HEK293 (cell line): ENCODE measurements at regions not wholly inside any gene's neighbourhood (a gene's known extent, or its start where the extent isn't known, plus 50 kb on each side); places are given as distances from the start of the nearest gene placed in this dataset.
A peak's percentile ranks its signal among the peaks of the same experiment; 100 is the strongest.

Experiments used
- GFI1B ChIP-seq: fragments of 450-650 bp; formaldehyde crosslinking; IDR thresholded peaks from 2 replicates; pipeline ENCODE4 v1.5.1; 2016; ENCODE audit warnings: missing biosample characterization, missing genetic modification characterization
- GLI2 ChIP-seq: fragments of 450-650 bp; formaldehyde crosslinking; IDR thresholded peaks from 2 replicates; pipeline ENCODE4; 2017; ENCODE audit warnings: missing biosample characterization, missing genetic modification characterization, low read depth, borderline replicate concordance
- HOXA7 ChIP-seq: sonication (generic); formaldehyde crosslinking; IDR thresholded peaks from 2 replicates; pipeline ENCODE4 v1.8.1; 2022; ENCODE audit warnings: missing genetic modification reagents, borderline replicate concordance
- KLF10 ChIP-seq: fragments of 450-650 bp; IDR thresholded peaks from 2 replicates; pipeline ENCODE4 v1.5.1; 2018; ENCODE audit warnings: missing biosample characterization, mild to moderate bottlenecking, missing genetic modification characterization
- OVOL3 ChIP-seq: fragments of 450-650 bp; formaldehyde crosslinking; IDR thresholded peaks from 2 replicates; pipeline ENCODE4 v1.5.1; 2016; ENCODE audit warnings: missing biosample characterization, missing genetic modification characterization
- SP3 ChIP-seq: fragments of 450-650 bp; formaldehyde crosslinking; IDR thresholded peaks from 2 replicates; pipeline ENCODE4 v1.5.1; 2016; ENCODE audit warnings: missing biosample characterization, missing genetic modification characterization
- ZBTB20 ChIP-seq: fragments of 450-650 bp; formaldehyde crosslinking; IDR thresholded peaks from 2 replicates; pipeline ENCODE4 v1.5.1; 2016; ENCODE audit warnings: missing biosample characterization, missing genetic modification characterization
- ZBTB21 ChIP-seq: fragments of 450-650 bp; formaldehyde crosslinking; IDR thresholded peaks from 2 replicates; pipeline ENCODE4 v1.5.1; 2017; ENCODE audit warnings: missing biosample characterization, missing genetic modification characterization
- ZBTB8A ChIP-seq: fragments of 450-650 bp; formaldehyde crosslinking; IDR thresholded peaks from 2 replicates; pipeline ENCODE4 v1.5.1; 2016; ENCODE audit warnings: missing biosample characterization, missing genetic modification characterization
- ZFP41 ChIP-seq: fragments of 450-650 bp; formaldehyde crosslinking; IDR thresholded peaks from 2 replicates; pipeline ENCODE4 v1.5.1; 2016; ENCODE audit warnings: missing biosample characterization, missing genetic modification characterization, borderline replicate concordance
- ZNF112 ChIP-seq: fragments of 450-650 bp; formaldehyde crosslinking; IDR thresholded peaks from 2 replicates; pipeline ENCODE4 v1.5.0; 2017; ENCODE audit warnings: missing biosample characterization, missing genetic modification characterization
- ZNF19 ChIP-seq: fragments of 450-650 bp; formaldehyde crosslinking; IDR thresholded peaks from 2 replicates; pipeline ENCODE4; 2016; ENCODE audit warnings: missing biosample characterization, missing genetic modification characterization, low read depth
- ZNF24 ChIP-seq: fragments of 450-650 bp; formaldehyde crosslinking; IDR thresholded peaks from 2 replicates; pipeline ENCODE4 v1.5.1; 2016; ENCODE audit warnings: missing biosample characterization, missing genetic modification characterization
- ZNF248 ChIP-seq: fragments of 450-650 bp; formaldehyde crosslinking; IDR thresholded peaks from 2 replicates; pipeline ENCODE4 v1.5.1; 2017; ENCODE audit warnings: missing biosample characterization, missing genetic modification characterization
- ZNF292 ChIP-seq: fragments of 450-650 bp; formaldehyde crosslinking; IDR thresholded peaks from 2 replicates; pipeline ENCODE4 v1.5.1; 2016; ENCODE audit warnings: low read depth, missing biosample characterization, missing genetic modification characterization, borderline replicate concordance
- ZNF324 ChIP-seq: fragments of 450-650 bp; formaldehyde crosslinking; IDR thresholded peaks from 2 replicates; pipeline ENCODE4 v1.5.1; 2016; ENCODE audit warnings: missing biosample characterization, missing genetic modification characterization
- ZNF350 ChIP-seq: fragments of 450-650 bp; formaldehyde crosslinking; IDR thresholded peaks from 2 replicates; pipeline ENCODE4 v1.5.0; 2017; ENCODE audit warnings: missing biosample characterization, mild to moderate bottlenecking, missing genetic modification characterization
- ZNF37A ChIP-seq: fragments of 450-650 bp; IDR thresholded peaks from 2 replicates; pipeline ENCODE4 v1.5.1; 2018; ENCODE audit warnings: missing biosample characterization, missing genetic modification characterization
- ZNF423 ChIP-seq: fragments of 450-650 bp; formaldehyde crosslinking; IDR thresholded peaks from 2 replicates; pipeline ENCODE4 v1.5.1; 2016; ENCODE audit warnings: missing biosample characterization, missing genetic modification characterization
- ZNF514 ChIP-seq: fragments of 450-650 bp; formaldehyde crosslinking; IDR thresholded peaks from 2 replicates; pipeline ENCODE4 v1.5.1; 2016; ENCODE audit warnings: missing biosample characterization, missing genetic modification characterization
- ZNF571 ChIP-seq: fragments of 450-650 bp; formaldehyde crosslinking; IDR thresholded peaks from 2 replicates; pipeline ENCODE4 v1.5.0; 2017; ENCODE audit warnings: missing biosample characterization, missing genetic modification characterization
- ZNF585B ChIP-seq: fragments of 450-650 bp; formaldehyde crosslinking; IDR thresholded peaks from 2 replicates; pipeline ENCODE4 v1.5.1; 2016; ENCODE audit warnings: missing biosample characterization, missing genetic modification characterization
- ZNF610 ChIP-seq: fragments of 450-650 bp; formaldehyde crosslinking; IDR thresholded peaks from 2 replicates; pipeline ENCODE4 v1.5.1; 2016; ENCODE audit warnings: missing biosample characterization, missing genetic modification characterization, borderline replicate concordance
- ZNF670 ChIP-seq: fragments of 450-650 bp; formaldehyde crosslinking; IDR thresholded peaks from 2 replicates; pipeline ENCODE4 v1.5.1; 2016; ENCODE audit warnings: missing biosample characterization, missing genetic modification characterization, low read depth
- ZSCAN30 ChIP-seq: fragments of 450-650 bp; IDR thresholded peaks from 2 replicates; pipeline ENCODE4 v1.5.1; 2018; ENCODE audit warnings: missing biosample characterization, mild to moderate bottlenecking, missing genetic modification characterization, moderate library complexity
- TF ChIP-seq, protein P1 (sequence below): fragments of 450-650 bp; formaldehyde crosslinking; IDR thresholded peaks from 2 replicates; pipeline ENCODE4 v1.5.1; 2016; ENCODE audit warnings: missing biosample characterization, missing genetic modification characterization
- TF ChIP-seq, protein P2 (sequence below): fragments of 450-650 bp; formaldehyde crosslinking; IDR thresholded peaks from 2 replicates; pipeline ENCODE4 v1.5.1; 2016; ENCODE audit warnings: missing biosample characterization, missing genetic modification characterization
- TF ChIP-seq, protein P3 (sequence below): fragments of 450-650 bp; formaldehyde crosslinking; IDR thresholded peaks from 2 replicates; pipeline ENCODE4 v1.5.1; 2016; ENCODE audit warnings: missing biosample characterization, missing genetic modification characterization
- TF ChIP-seq, protein P4 (sequence below): fragments of 450-650 bp; formaldehyde crosslinking; IDR thresholded peaks from 2 replicates; pipeline ENCODE4 v1.5.1; 2016; ENCODE audit warnings: missing biosample characterization, missing genetic modification characterization
- TF ChIP-seq, protein P5 (sequence below): IDR thresholded peaks from 2 replicates; pipeline ENCODE4 v1.6.1; 2011; ENCODE audit warnings: mild to moderate bottlenecking, low read depth, low read length, borderline replicate concordance

DNA sequence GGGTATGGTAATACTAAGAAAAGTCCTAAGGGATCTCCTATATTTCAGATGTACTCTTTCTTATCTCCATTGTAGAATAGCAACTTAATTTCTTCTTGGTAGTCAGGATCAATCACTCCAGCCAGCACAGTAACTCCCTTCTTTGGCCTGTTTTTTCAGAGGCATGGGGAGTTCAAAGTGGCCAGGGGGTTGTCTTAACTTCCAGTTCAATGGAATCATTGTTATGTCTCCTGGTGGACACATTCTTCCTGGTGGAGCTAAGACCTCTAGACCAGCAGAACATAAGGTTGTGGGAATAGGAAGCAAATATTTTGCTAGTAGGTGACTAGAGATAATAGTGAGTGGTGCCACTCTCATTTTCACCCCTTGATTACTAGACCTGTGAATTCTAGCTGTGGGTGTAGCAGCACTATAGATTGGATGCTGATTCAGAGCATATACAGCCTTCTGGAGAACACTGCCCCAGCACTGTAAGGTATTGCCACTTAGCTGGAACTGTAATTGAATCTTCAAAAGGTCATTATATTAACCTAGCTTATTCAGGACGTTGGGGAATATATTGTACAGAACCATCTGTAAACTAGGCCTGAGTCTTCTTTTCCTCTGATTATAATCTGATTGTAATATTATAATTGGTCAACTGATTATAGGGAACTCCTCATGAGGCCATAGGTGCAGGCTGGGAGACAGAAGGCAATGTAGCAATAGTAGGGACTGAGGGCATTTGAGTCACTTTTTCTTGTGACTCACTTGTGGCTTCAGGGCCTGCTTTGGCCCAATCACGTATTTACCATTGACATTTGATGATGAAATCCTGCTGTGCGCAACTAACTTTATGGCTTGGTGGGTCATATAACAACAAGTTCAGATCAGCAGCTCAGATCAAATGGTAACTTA is 60.2 kb upstream of the ATP2B1 start (continued):
- no peak for TF ChIP-seq HOXA7 (CRISPR knock-in tag)
- peak; percentile 45; the same call in 1 of the 2 replicates for TF ChIP-seq ZBTB8A
- no peak for TF ChIP-seq ZNF571 (tag by site-specific recombination)
- TF ChIP-seq ZNF514 (tag by site-specific recombination) = no peak; the same call in 1 of the 2 replicates
- TF ChIP-seq ZNF610 = no peak; the same call in 1 of the 2 replicates
- no peak for TF ChIP-seq ZNF585B
- TF ChIP-seq, protein P1, sequence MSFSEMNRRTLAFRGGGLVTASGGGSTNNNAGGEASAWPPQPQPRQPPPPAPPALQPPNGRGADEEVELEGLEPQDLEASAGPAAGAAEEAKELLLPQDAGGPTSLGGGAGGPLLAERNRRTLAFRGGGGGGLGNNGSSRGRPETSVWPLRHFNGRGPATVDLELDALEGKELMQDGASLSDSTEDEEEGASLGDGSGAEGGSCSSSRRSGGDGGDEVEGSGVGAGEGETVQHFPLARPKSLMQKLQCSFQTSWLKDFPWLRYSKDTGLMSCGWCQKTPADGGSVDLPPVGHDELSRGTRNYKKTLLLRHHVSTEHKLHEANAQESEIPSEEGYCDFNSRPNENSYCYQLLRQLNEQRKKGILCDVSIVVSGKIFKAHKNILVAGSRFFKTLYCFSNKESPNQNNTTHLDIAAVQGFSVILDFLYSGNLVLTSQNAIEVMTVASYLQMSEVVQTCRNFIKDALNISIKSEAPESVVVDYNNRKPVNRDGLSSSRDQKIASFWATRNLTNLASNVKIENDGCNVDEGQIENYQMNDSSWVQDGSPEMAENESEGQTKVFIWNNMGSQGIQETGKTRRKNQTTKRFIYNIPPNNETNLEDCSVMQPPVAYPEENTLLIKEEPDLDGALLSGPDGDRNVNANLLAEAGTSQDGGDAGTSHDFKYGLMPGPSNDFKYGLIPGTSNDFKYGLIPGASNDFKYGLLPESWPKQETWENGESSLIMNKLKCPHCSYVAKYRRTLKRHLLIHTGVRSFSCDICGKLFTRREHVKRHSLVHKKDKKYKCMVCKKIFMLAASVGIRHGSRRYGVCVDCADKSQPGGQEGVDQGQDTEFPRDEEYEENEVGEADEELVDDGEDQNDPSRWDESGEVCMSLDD = no peak
- TF ChIP-seq, protein P2, sequence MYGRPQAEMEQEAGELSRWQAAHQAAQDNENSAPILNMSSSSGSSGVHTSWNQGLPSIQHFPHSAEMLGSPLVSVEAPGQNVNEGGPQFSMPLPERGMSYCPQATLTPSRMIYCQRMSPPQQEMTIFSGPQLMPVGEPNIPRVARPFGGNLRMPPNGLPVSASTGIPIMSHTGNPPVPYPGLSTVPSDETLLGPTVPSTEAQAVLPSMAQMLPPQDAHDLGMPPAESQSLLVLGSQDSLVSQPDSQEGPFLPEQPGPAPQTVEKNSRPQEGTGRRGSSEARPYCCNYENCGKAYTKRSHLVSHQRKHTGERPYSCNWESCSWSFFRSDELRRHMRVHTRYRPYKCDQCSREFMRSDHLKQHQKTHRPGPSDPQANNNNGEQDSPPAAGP = peak; percentile 97
- TF ChIP-seq ZNF112 (tag by site-specific recombination) = no peak
- no peak for TF ChIP-seq ZBTB20 (tag by site-specific recombination)
- TF ChIP-seq, protein P3, sequence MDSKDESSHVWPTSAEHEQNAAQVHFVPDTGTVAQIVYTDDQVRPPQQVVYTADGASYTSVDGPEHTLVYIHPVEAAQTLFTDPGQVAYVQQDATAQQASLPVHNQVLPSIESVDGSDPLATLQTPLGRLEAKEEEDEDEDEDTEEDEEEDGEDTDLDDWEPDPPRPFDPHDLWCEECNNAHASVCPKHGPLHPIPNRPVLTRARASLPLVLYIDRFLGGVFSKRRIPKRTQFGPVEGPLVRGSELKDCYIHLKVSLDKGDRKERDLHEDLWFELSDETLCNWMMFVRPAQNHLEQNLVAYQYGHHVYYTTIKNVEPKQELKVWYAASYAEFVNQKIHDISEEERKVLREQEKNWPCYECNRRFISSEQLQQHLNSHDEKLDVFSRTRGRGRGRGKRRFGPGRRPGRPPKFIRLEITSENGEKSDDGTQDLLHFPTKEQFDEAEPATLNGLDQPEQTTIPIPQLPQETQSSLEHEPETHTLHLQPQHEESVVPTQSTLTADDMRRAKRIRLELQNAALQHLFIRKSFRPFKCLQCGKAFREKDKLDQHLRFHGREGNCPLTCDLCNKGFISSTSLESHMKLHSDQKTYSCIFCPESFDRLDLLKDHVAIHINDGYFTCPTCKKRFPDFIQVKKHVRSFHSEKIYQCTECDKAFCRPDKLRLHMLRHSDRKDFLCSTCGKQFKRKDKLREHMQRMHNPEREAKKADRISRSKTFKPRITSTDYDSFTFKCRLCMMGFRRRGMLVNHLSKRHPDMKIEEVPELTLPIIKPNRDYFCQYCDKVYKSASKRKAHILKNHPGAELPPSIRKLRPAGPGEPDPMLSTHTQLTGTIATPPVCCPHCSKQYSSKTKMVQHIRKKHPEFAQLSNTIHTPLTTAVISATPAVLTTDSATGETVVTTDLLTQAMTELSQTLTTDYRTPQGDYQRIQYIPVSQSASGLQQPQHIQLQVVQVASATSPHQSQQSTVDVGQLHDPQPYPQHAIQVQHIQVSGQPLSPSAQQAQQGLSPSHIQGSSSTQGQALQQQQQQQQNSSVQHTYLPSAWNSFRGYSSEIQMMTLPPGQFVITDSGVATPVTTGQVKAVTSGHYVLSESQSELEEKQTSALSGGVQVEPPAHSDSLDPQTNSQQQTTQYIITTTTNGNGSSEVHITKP = peak; percentile 56
- peak; percentile 51; the same call in 1 of the 2 replicates for TF ChIP-seq SP3
- no peak for TF ChIP-seq OVOL3 (tag by site-specific recombination)
- TF ChIP-seq ZNF350 = no peak
- no peak for TF ChIP-seq ZNF292 (tag by site-specific recombination)
- no peak for TF ChIP-seq ZNF248 (tag by site-specific recombination)
- peak; percentile 86; the same call in 1 of the 2 replicates for TF ChIP-seq GFI1B (tag by site-specific recombination)
- peak; percentile 88 for TF ChIP-seq GLI2 (tag by site-specific recombination)
- TF ChIP-seq ZNF37A (tag by site-specific recombination) = no peak
- TF ChIP-seq ZNF423 (tag by site-specific recombination) = no peak
- no peak for TF ChIP-seq ZNF670 (tag by site-specific recombination)
- TF ChIP-seq, protein P4, sequence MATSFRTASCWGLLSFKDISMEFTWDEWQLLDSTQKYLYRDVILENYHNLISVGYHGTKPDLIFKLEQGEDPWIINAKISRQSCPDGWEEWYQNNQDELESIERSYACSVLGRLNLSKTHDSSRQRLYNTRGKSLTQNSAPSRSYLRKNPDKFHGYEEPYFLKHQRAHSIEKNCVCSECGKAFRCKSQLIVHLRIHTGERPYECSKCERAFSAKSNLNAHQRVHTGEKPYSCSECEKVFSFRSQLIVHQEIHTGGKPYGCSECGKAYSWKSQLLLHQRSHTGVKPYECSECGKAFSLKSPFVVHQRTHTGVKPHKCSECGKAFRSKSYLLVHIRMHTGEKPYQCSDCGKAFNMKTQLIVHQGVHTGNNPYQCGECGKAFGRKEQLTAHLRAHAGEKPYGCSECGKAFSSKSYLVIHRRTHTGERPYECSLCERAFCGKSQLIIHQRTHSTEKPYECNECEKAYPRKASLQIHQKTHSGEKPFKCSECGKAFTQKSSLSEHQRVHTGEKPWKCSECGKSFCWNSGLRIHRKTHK = no peak
- peak; percentile 98 for TF ChIP-seq ZNF24
- no peak for TF ChIP-seq ZNF19 (tag by site-specific recombination)
- TF ChIP-seq ZSCAN30 (tag by site-specific recombination) = no peak; the same call in 1 of the 2 replicates
- no peak for TF ChIP-seq ZFP41 (tag by site-specific recombination)
- peak; percentile 77 for TF ChIP-seq KLF10 (tag by site-specific recombination)
- TF ChIP-seq, protein P5, sequence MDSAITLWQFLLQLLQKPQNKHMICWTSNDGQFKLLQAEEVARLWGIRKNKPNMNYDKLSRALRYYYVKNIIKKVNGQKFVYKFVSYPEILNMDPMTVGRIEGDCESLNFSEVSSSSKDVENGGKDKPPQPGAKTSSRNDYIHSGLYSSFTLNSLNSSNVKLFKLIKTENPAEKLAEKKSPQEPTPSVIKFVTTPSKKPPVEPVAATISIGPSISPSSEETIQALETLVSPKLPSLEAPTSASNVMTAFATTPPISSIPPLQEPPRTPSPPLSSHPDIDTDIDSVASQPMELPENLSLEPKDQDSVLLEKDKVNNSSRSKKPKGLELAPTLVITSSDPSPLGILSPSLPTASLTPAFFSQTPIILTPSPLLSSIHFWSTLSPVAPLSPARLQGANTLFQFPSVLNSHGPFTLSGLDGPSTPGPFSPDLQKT = no peak
- peak; percentile 93 for TF ChIP-seq ZBTB21
- peak; percentile 98 for TF ChIP-seq ZNF324 (tag by site-specific recombination)
